Adrenal gland (tissue), 9 donors: ENCODE measurements at regions not wholly inside any gene's neighbourhood (a gene's known extent, or its start where the extent isn't known, plus 50 kb on each side); places are given as distances from the start of the nearest gene placed in this dataset.

Source experiments
- DNase-seq, 7 donors: peaks; one replicate each; pipeline ENCODE4 v3.0.0-alpha.2; 2019 to 2020
- H3K27ac ChIP-seq, 5 donors: fragments of 200-600 bp; sonication (generic) in 4 of 5; 1 replicate in 3 of 5; 2 replicates in 2 of 5; pipeline versions ENCODE4 v1.5.1 to v1.8.0; 2016 to 2020; ENCODE audit warnings: mild to moderate bottlenecking in 1 of 5
- H3K27me3 ChIP-seq: fragments of 200-600 bp; 2 replicates; pipeline ENCODE4 v1.8.0; 2021
- H3K36me3 ChIP-seq, 2 donors: fragments of 200-600 bp; replicated peaks in 1 of 2; 1 replicate in 1 of 2; 2 replicates in 1 of 2; pipeline versions ENCODE4 v1.5.1 to v1.8.0; 2018 to 2022
- H3K4me1 ChIP-seq, 2 donors: fragments of 200-600 bp; replicated peaks in 1 of 2; 1 replicate in 1 of 2; 2 replicates in 1 of 2; pipeline versions ENCODE4 v1.5.1 to v1.8.0; 2018 to 2021
- H3K4me3 ChIP-seq, 4 donors: fragments of 200-600 bp; sonication (generic) in 3 of 4; one replicate each; pipeline ENCODE4 v1.5.1; 2016 to 2018
- H3K9me3 ChIP-seq, 3 donors: fragments of 200-600 bp; sonication (generic) in 1 of 3; replicated peaks in 1 of 3; 1 replicate in 2 of 3; 2 replicates in 1 of 3; pipeline versions ENCODE4 v1.5.1 to v1.8.0; 2016 to 2021
- POLR2A ChIP-seq, 2 donors: fragments of 450-650 bp; IDR thresholded peaks; one replicate each; pipeline ENCODE4 v1.6.1; 2017; ENCODE audit warnings: antibody characterized with exemption in 2 of 2, mild to moderate bottlenecking in 2 of 2, moderate library complexity in 1 of 2
- WGBS, 4 donors: extraction: QIAGEN DNeasy Blood & Tissue Kit in 2 of 4; methylation state at CpG; one replicate each; pipeline versions ENCODE4 v1.1.5 to v1.1.7; 2013 to 2017; 5-methylcytosine and 5-hydroxymethylcytosine counted together
- intact Hi-C, 2 donors: fragments of 100-400 bp; cut with DNase I; formaldehyde crosslinking; loops; one replicate each; pipeline versions ENCODE4 v1.14.1 to v1.15.0; 2022 to 2023
- TF ChIP-seq, protein P1 (sequence below), 6 experiments: fragments of 450-650 bp in 4 of 6; fragments of 200-600 bp in 2 of 6; sonication (generic) in 1 of 6; IDR thresholded peaks; 1 replicate in 5 of 6; 2 replicates in 1 of 6; pipeline versions ENCODE4 v1.5.1 to v1.8.0; 2016 to 2021; ENCODE audit warnings: antibody characterized with exemption in 6 of 6, mild to moderate bottlenecking in 2 of 6, moderate library complexity in 1 of 6
- donor health status: healthy with polysubstance abuse.
- donor health status: Bipolar disorder and iron deficiency.
- donor health status: DM: yes; HTN: yes; CAD: no.
- donor health status: DM: no; HTN: no; CAD: no.
- donor health status: DM: no; HTN: no; CAD: no.

DNA sequence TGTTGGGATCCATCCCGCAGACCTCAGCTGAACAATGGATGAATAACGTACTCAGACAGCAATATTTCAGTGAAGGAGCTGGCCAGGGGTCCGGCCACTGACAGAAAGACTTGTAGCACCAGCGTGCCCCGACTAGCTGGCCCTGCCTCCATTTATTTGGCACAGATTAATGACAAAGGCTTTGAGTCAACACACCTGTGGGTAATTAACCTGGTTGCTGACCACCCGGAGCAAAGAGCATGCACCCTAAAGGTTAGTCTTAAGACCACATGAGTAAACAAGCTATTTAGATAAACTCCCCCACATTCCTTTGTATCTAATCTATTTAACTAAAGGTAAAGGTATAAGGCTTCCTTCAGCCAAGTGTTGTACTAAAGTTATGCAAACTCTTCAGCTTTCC lies 868.6 kb downstream of the LRFN5 start:
- H3K9me3 ChIP-seq = no peaks in the 10 kb centered on the region
- 29 to 35% (median 33%) methylated on average over 5 to 6 of the region's 6 CpGs for WGBS, 4 donors
- TF ChIP-seq, protein P1, sequence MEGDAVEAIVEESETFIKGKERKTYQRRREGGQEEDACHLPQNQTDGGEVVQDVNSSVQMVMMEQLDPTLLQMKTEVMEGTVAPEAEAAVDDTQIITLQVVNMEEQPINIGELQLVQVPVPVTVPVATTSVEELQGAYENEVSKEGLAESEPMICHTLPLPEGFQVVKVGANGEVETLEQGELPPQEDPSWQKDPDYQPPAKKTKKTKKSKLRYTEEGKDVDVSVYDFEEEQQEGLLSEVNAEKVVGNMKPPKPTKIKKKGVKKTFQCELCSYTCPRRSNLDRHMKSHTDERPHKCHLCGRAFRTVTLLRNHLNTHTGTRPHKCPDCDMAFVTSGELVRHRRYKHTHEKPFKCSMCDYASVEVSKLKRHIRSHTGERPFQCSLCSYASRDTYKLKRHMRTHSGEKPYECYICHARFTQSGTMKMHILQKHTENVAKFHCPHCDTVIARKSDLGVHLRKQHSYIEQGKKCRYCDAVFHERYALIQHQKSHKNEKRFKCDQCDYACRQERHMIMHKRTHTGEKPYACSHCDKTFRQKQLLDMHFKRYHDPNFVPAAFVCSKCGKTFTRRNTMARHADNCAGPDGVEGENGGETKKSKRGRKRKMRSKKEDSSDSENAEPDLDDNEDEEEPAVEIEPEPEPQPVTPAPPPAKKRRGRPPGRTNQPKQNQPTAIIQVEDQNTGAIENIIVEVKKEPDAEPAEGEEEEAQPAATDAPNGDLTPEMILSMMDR (IDR thresholded peaks at IDR 0.05) = no peak
- no peak for TF ChIP-seq POLR2A (IDR thresholded peaks at IDR 0.05)
- H3K27me3 ChIP-seq = no peaks in the 10 kb centered on the region
- DNase-seq = no peak
- H3K4me1 ChIP-seq = no peaks in the 10 kb centered on the region
- intact Hi-C loops = no loop called here
- H3K27ac ChIP-seq = no peak overlapping the region
- no peak overlapping the region for H3K4me3 ChIP-seq
- H3K36me3 ChIP-seq = no peaks in the 10 kb centered on the region

DNA sequence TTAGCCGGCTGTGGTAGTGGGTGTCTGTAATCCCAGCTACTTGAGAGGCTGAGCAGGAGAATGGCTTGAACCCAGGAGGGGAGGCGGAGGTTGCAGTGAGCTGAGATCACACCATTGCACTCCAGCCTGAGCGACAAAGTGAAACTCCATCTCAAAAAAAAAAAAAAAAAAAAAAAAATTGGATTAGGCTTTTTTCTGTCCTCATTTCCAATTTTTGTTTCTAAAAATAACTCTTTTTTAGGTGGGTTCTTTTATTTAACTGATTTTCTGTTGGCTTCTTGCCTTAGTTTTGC lies 863.7 kb downstream of the LRFN5 start:
- WGBS, 4 donors = 77 to 86% (median 82%) methylated on average over 3 of the region's 3 CpGs
- Histone ChIP-seq H3K27ac (no peak overlapping the region), H3K4me3 (no peak overlapping the region), H3K36me3 (no peaks in the 10 kb centered on the region), H3K9me3 (no peaks in the 10 kb centered on the region), H3K4me1 (no peaks in the 10 kb centered on the region), H3K27me3 (no peaks in the 10 kb centered on the region)
- DNase-seq = no peak
- TF ChIP-seq, protein P1 (IDR thresholded peaks at IDR 0.05) = no peak
- TF ChIP-seq POLR2A (IDR thresholded peaks at IDR 0.05) = no peak
- intact Hi-C loops = no loop called here

DNA sequence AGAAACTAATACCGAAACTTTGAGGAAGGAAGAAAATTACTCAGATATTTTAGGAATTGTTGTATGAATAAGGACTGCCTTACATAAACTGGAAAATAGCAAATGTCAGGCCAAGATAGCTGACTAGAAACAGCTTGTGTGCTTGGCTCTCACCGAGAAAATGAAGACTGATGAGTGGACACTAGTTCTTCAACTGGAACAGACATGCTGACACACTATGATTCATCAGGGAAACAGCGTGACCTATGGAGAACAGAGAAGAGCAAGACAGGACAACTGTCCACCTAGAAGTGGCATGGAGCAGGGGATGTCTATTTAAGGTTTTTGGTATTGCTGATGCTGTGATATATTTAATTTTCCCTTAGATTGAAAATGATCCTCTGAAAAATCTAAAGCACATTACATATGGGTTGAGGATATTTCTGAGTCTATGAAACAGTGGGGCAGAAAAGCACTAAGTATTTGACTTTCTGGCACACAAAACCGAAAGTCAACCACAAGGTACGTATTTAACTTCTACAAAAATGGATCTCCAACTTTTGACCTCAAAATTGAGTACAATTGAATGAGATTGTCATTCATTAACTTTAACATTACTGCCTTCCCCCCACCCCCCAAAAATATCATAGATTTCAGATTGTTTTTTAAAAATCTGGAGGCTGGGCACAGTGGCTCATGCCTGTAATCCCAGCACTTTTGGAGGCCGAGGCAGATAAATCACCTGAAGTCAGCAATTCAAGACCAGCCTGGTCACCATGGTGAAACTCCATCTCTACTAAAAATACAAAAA lies 863.2 kb downstream of the LRFN5 start:
- 74 to 77% (median 74%) methylated on average over 6 of the region's 6 CpGs for WGBS, 4 donors

DNA sequence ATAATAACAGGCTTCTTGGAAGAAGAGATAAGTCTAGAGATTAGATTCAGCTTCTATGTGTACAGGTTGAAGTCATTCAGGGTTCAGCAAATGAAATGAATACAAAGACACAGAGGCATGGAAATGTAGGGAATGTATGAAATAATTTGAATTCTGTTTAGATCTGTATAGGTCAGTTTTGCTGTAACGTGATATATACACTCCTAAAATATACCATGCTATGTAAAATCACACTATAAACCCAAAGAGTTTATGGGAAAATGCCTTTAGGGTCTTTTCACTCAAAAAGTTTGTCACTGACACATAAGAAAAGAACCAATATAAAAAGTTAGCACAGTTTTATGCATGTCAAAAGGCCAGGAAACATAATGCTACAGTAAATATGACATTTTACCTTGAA lies 854.0 kb downstream of the LRFN5 start:
- no peak for TF ChIP-seq POLR2A (IDR thresholded peaks at IDR 0.05)
- TF ChIP-seq, protein P1 (IDR thresholded peaks at IDR 0.05) = no peak
- H3K9me3 ChIP-seq = no peaks in the 10 kb centered on the region
- DNase-seq = no peak
- H3K4me3 ChIP-seq = no peak overlapping the region
- no peaks in the 10 kb centered on the region for H3K4me1 ChIP-seq
- H3K27me3 ChIP-seq = no peaks in the 10 kb centered on the region
- H3K36me3 ChIP-seq = no peaks in the 10 kb centered on the region
- H3K27ac ChIP-seq = no peak overlapping the region
- intact Hi-C loops = no loop called here
- 48 to 71% (median 55%) methylated on average over 1 of the region's 1 CpG for WGBS, 4 donors

More for the DNA sequence above, 863.2 kb downstream of the LRFN5 start:
- DNase-seq = no peak
- Histone ChIP-seq H3K4me1 (no peaks in the 10 kb centered on the region), H3K36me3 (no peaks in the 10 kb centered on the region), H3K27me3 (no peaks in the 10 kb centered on the region), H3K27ac (no peak overlapping the region), H3K4me3 (no peak overlapping the region), H3K9me3 (no peaks in the 10 kb centered on the region)
- no peak for TF ChIP-seq POLR2A (IDR thresholded peaks at IDR 0.05)
- TF ChIP-seq, protein P1 (IDR thresholded peaks at IDR 0.05) = no peak
- intact Hi-C loops = no loop called here
